SK-N-SH (cell line): ENCODE measurements at regions not wholly inside any gene's neighbourhood (a gene's known extent, or its start where the extent isn't known, plus 50 kb on each side); places are given as distances from the start of the nearest gene placed in this dataset.

Experiments
- CTCF ChIA-PET: fragments of 300-600, 350-600 bp; formaldehyde crosslinking; extraction: SDS; loops from one replicate; lab custom pipeline; 2021; lab: Yijun Ruan, JAX
- POLR2A ChIA-PET: fragments of 350-600 bp; sonication (Branson Sonifier 250); formaldehyde crosslinking; extraction: SDS; loops from one replicate; lab custom pipeline; 2020; ENCODE audit warnings: antibody characterized with exemption, inconsistent platforms; lab: Yijun Ruan, JAX
- DNase-seq: peaks from one replicate; pipeline ENCODE4 v3.0.0; 2012
- H2AFZ ChIP-seq: fragments of 200-600 bp; sonication (generic); 2 replicates; pipeline ENCODE4 v1.8.1; 2016; ENCODE audit warnings: antibody characterized with exemption, mild to moderate bottlenecking, low read depth
- H3F3A ChIP-seq: fragments of 200-600 bp; sonication (generic); replicated peaks from 2 replicates; pipeline ENCODE3; 2016; ENCODE audit warnings: antibody characterized with exemption, mild to moderate bottlenecking; ENCODE audit not compliant: insufficient read depth
- H3K27ac ChIP-seq, 2 experiments: fragments of 200-500 bp in 1 of 2; fragments of 200-600 bp in 1 of 2; sonication (Bioruptor generic) in 1 of 2; sonication (generic), shearing (Covaris generic) in 1 of 2; 2 replicates each; pipeline versions ENCODE4 v1.5.1 to v1.6.1; 2014 to 2016; ENCODE audit warnings: low read depth in 2 of 2, inconsistent platforms in 1 of 2, low read length in 1 of 2, mild to moderate bottlenecking in 1 of 2, mixed read lengths in 1 of 2
- H3K27me3 ChIP-seq: fragments of 200-600 bp; sonication (generic), shearing (Covaris generic); 2 replicates; pipeline ENCODE4 v1.6.1; 2016; ENCODE audit warnings: mixed run types; ENCODE audit not compliant: insufficient read depth
- H3K36me3 ChIP-seq, 2 experiments: fragments of 200-500 bp in 1 of 2; fragments of 200-600 bp in 1 of 2; sonication (Bioruptor generic) in 1 of 2; sonication (generic) in 1 of 2; replicated peaks in 1 of 2; 2 replicates each; pipeline versions ENCODE3 to v1.5.1; 2014 to 2016; ENCODE audit warnings: low read length in 1 of 2, mild to moderate bottlenecking in 1 of 2; ENCODE audit not compliant: insufficient read depth in 2 of 2, control insufficient read depth in 1 of 2
- H3K4me1 ChIP-seq, 2 experiments: fragments of 200-500 bp in 1 of 2; fragments of 200-600 bp in 1 of 2; sonication (Bioruptor generic) in 1 of 2; sonication (generic), shearing (Covaris generic) in 1 of 2; 2 replicates each; pipeline versions ENCODE4 v1.5.1 to v1.6.1; 2014 to 2016; ENCODE audit warnings: low read depth in 1 of 2, low read length in 1 of 2, mixed run types in 1 of 2; ENCODE audit not compliant: insufficient read depth in 2 of 2, control insufficient read depth in 1 of 2
- H3K4me2 ChIP-seq: fragments of 200-600 bp; sonication (generic), shearing (Covaris generic); 2 replicates; pipeline ENCODE4 v1.6.1; 2017; ENCODE audit warnings: mixed run types
- H3K4me3 ChIP-seq, 2 experiments: fragments of 200-500 bp in 1 of 2; fragments of 200-600 bp in 1 of 2; sonication (Bioruptor generic) in 1 of 2; sonication (generic), shearing (Covaris generic) in 1 of 2; 2 replicates each; pipeline versions ENCODE4 v1.5.1 to v1.8.1; 2014 to 2016; ENCODE audit warnings: low read depth in 2 of 2, inconsistent platforms in 1 of 2, low read length in 1 of 2, mild to moderate bottlenecking in 1 of 2, mixed read lengths in 1 of 2, moderate library complexity in 1 of 2
- H3K79me2 ChIP-seq: fragments of 200-600 bp; sonication (generic); 2 replicates; pipeline ENCODE4 v1.8.1; 2017; ENCODE audit warnings: mild to moderate bottlenecking; ENCODE audit not compliant: insufficient read depth
- H3K9ac ChIP-seq: fragments of 200-600 bp; sonication (generic); 2 replicates; pipeline ENCODE4 v1.6.1; 2017; ENCODE audit warnings: mixed run types
- H3K9me2 ChIP-seq: fragments of 200-600 bp; sonication (generic); 2 replicates; pipeline ENCODE4 v1.6.1; 2017; ENCODE audit warnings: mixed run types
- H3K9me3 ChIP-seq: fragments of 200-600 bp; sonication (generic); 2 replicates; pipeline ENCODE4 v1.6.1; 2017; ENCODE audit warnings: mixed run types, mild to moderate bottlenecking, moderate library complexity
- H4K20me1 ChIP-seq: fragments of 200-600 bp; sonication (generic); 2 replicates; pipeline ENCODE4 v1.6.1; 2017; ENCODE audit warnings: mild to moderate bottlenecking, mixed run types; ENCODE audit not compliant: insufficient read depth
- CHD2 ChIP-seq: fragments of 150-350 bp; IDR thresholded peaks from 2 replicates; pipeline ENCODE4 v1.6.1; 2018; ENCODE audit warnings: low read length; ENCODE audit not compliant: partially characterized antibody
- EZH2phosphoT487 ChIP-seq: fragments of 200-600 bp; sonication (generic); IDR thresholded peaks from 2 replicates; pipeline ENCODE4 v1.6.1; 2017; ENCODE audit warnings: low read depth, mixed run types, mild to moderate bottlenecking, antibody characterized with exemption, moderate library complexity, borderline replicate concordance
- JUND ChIP-seq: IDR thresholded peaks from 2 replicates; pipeline ENCODE4 v1.4.0; 2012
- RCOR1 ChIP-seq: fragments of 150-350 bp; IDR thresholded peaks from 2 replicates; pipeline ENCODE4 v1.6.1; 2017; ENCODE audit warnings: antibody characterized with exemption, low read length
- SIN3A ChIP-seq: IDR thresholded peaks from 2 replicates; pipeline ENCODE4 v1.6.1; 2012; ENCODE audit warnings: low read depth, mild to moderate bottlenecking, low read length, moderate library complexity, borderline replicate concordance
- TAF1 ChIP-seq: IDR thresholded peaks from 2 replicates; pipeline ENCODE4 v1.6.1; 2012; ENCODE audit warnings: low read depth, mild to moderate bottlenecking, low read length, moderate library complexity, borderline replicate concordance
- YY1 ChIP-seq: IDR thresholded peaks from 2 replicates; pipeline ENCODE4 v1.4.0; 2012; ENCODE audit warnings: low read depth, mild to moderate bottlenecking
- WGBS: methylation state at CpG from one replicate; pipeline ENCODE4 v1.1.6; 2017; ENCODE audit warnings: low lambda C conversion rate; 5-methylcytosine and 5-hydroxymethylcytosine counted together
- TF ChIP-seq, protein P1 (sequence below): IDR thresholded peaks from 2 replicates; pipeline ENCODE4 v1.4.0; 2012; ENCODE audit warnings: low read depth, borderline replicate concordance
- TF ChIP-seq, protein P2 (sequence below): fragments of 200-600 bp; sonication (generic); IDR thresholded peaks from 2 replicates; pipeline ENCODE4 v1.6.1; 2017; ENCODE audit warnings: antibody characterized with exemption, mild to moderate bottlenecking, moderate library complexity

DNA sequence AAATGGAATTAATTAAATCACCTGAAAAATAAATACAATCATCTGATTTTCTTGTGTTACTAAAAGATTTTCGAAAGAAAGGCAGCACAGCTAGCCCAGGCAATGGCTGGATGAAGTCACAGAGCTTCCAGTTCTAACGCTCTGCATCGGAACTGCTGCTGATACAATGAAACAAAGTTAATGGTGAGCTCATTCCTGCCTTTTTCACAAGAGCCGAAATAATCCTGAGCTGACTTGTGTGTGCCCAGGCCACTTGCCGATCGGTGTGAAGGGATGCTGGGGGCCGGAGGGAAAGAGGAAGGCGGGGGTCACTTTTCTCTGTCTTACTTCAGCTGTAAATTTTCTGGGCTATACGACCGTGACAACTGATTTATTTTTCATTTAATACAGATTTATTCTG is 149.5 kb downstream of the INO80D start (continued):
- TF ChIP-seq, protein P1, sequence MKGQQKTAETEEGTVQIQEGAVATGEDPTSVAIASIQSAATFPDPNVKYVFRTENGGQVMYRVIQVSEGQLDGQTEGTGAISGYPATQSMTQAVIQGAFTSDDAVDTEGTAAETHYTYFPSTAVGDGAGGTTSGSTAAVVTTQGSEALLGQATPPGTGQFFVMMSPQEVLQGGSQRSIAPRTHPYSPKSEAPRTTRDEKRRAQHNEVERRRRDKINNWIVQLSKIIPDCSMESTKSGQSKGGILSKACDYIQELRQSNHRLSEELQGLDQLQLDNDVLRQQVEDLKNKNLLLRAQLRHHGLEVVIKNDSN: no peak
- TF ChIP-seq SIN3A: no peak

DNA sequence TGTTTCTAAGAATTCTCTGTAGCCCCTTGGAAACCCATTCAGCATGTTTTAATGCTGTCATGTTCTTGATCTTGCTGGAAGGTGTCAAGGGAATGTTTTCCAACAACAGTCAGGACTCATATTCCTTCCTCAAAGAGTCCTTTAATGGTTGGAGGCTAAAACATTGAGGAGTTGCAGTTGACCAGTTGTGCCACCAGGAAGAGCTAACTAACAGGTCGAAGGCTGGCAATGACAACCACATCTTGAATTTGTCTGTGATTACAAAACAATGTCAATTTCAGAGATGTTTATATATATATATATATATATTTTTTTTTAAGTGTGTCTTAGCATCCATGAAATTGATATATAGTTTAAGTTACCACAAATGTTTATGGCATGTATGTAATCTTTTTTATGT is 151.5 kb downstream of the INO80D start:
- WGBS: 60% methylated on average over 1 of the region's 1 CpG
- POLR2A ChIA-PET: no interaction called here
- Histone ChIP-seq H3K4me3 (no peak overlapping the region), H3K4me1 (peaks cover 0 to 8% of the 10 kb centered on the region in 2 experiments; a peak in 1 of 4 replicates), H2AFZ (no peak overlapping the region), H3K27me3 (no peaks in the 10 kb centered on the region), H4K20me1 (no peaks in the 10 kb centered on the region), H3K27ac (no peak overlapping the region), H3K79me2 (no peaks in the 10 kb centered on the region), H3K36me3 (no peaks in the 10 kb centered on the region), H3K9ac (no peak overlapping the region), H3K9me2 (no peaks in the 10 kb centered on the region), H3K4me2 (no peak overlapping the region), H3F3A (no peaks in the 10 kb centered on the region), H3K9me3 (no peaks in the 10 kb centered on the region)
- DNase-seq: no peak
- CTCF ChIA-PET: interaction anchor here (1.5 to 4.8 kb wide), 3 partner anchors 9 to 159 kb away, joined by 5 to 45 read pairs (median 35); no protein-coding TSS in a partner anchor
- no peak for TF ChIP-seq JUND
- TF ChIP-seq, protein P2, sequence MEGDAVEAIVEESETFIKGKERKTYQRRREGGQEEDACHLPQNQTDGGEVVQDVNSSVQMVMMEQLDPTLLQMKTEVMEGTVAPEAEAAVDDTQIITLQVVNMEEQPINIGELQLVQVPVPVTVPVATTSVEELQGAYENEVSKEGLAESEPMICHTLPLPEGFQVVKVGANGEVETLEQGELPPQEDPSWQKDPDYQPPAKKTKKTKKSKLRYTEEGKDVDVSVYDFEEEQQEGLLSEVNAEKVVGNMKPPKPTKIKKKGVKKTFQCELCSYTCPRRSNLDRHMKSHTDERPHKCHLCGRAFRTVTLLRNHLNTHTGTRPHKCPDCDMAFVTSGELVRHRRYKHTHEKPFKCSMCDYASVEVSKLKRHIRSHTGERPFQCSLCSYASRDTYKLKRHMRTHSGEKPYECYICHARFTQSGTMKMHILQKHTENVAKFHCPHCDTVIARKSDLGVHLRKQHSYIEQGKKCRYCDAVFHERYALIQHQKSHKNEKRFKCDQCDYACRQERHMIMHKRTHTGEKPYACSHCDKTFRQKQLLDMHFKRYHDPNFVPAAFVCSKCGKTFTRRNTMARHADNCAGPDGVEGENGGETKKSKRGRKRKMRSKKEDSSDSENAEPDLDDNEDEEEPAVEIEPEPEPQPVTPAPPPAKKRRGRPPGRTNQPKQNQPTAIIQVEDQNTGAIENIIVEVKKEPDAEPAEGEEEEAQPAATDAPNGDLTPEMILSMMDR: peak; percentile 12; the same call in 1 of the 2 replicates

DNA sequence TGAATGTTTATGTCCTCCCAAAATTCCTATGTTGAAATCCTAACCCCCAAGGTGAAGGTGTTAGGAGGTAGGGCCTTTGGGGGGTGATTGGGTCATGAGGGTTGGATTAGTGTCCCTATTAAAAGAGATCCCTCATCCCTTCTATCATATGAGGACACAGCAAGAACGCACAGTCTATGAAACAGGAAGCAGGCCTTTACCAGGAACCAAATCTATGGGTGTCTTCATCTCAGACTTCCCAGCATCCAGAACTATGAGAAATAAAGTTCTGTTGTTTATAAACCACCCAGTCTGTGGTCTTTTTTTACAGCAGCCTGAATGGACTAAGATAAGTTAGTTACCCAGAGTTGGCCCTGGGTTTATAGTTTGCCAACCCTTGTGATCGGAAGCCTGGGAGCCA is 153.1 kb downstream of the INO80D start:
- TF ChIP-seq CHD2: no peak
- no peak for TF ChIP-seq TAF1
- no peak for TF ChIP-seq YY1
- no peak for TF ChIP-seq EZH2phosphoT487
- TF ChIP-seq RCOR1: no peak
- no peaks in the 10 kb centered on the region for H3K36me3 ChIP-seq
- POLR2A ChIA-PET: no interaction called here
- no peaks in the 10 kb centered on the region for H3K9me3 ChIP-seq
- 0 out of 2 replicates have a peak, but pooled peaks cover 3% of the 10 kb centered on the region for H3K27me3 ChIP-seq
- H2AFZ ChIP-seq: no peak overlapping the region
- no peak for DNase-seq
- H3K9me2 ChIP-seq: no peaks in the 10 kb centered on the region
- WGBS: 100% methylated on average over 2 of the region's 2 CpGs
- H3K4me3 ChIP-seq: no peak overlapping the region
- peaks cover 0 to 8% of the 10 kb centered on the region in 2 experiments; a peak in 1 of 4 replicates for H3K4me1 ChIP-seq
- no peaks in the 10 kb centered on the region for H3K79me2 ChIP-seq
- H3K4me2 ChIP-seq: no peak overlapping the region
- H3K27ac ChIP-seq: no peak overlapping the region
- CTCF ChIA-PET: interaction anchor here (1.3 kb wide), 1 partner anchor 157 kb away, joined by 6 read pairs; no protein-coding TSS in a partner anchor
- H4K20me1 ChIP-seq: no peaks in the 10 kb centered on the region
- H3K9ac ChIP-seq: no peak overlapping the region
- H3F3A ChIP-seq: no peaks in the 10 kb centered on the region
